BLaER1 treated with 17β-estradiol and CSF1 and Interleukin-3, amounts not matched to agents 10 nM and 100 nM (cell line): ENCODE measurements at regions not wholly inside any gene's neighbourhood (a gene's known extent, or its start where the extent isn't known, plus 50 kb on each side); places are given as distances from the start of the nearest gene placed in this dataset.

Source experiments
- H3K27ac ChIP-seq, 11 experiments: shearing (Covaris generic); formaldehyde crosslinking; 2 replicates each; pipeline ENCODE4 v1.8.1; 2022
- H3K27me3 ChIP-seq, 11 experiments: shearing (Covaris generic); formaldehyde crosslinking; 2 replicates each; pipeline ENCODE4 v1.8.1; 2022
- H3K36me3 ChIP-seq, 11 experiments: shearing (Covaris generic); formaldehyde crosslinking; 2 replicates each; pipeline ENCODE4 v1.8.1; 2022
- H3K4me1 ChIP-seq, 10 experiments: shearing (Covaris generic); formaldehyde crosslinking; 2 replicates each; pipeline ENCODE4 v1.8.1; 2022
- H3K4me2 ChIP-seq, 11 experiments: shearing (Covaris generic); formaldehyde crosslinking; 2 replicates each; pipeline ENCODE4 v1.8.1; 2022
- H3K4me3 ChIP-seq, 10 experiments: shearing (Covaris generic); formaldehyde crosslinking; 2 replicates each; pipeline ENCODE4 v1.8.1; 2022
- H3K9ac ChIP-seq, 11 experiments: shearing (Covaris generic); formaldehyde crosslinking; 2 replicates each; pipeline ENCODE4 v1.8.1; 2022
- H3K9me3 ChIP-seq, 11 experiments: shearing (Covaris generic); formaldehyde crosslinking; replicated peaks in 1 of 11; 2 replicates each; pipeline ENCODE4 v1.8.1; 2022
- H4K20me1 ChIP-seq, 11 experiments: shearing (Covaris generic); formaldehyde crosslinking; 2 replicates each; pipeline ENCODE4 v1.8.1; 2022
- Cebpa-rat ChIP-seq, 11 experiments: shearing (Covaris generic); IDR thresholded peaks; 2 replicates each; pipeline ENCODE4 v1.8.1; 2022

GRCh38 chr12:61011767-61012423 is 1248.3 kb upstream of the USP15 start:
- Histone ChIP-seq H3K27me3 (no peaks in the 10 kb centered on the region), H3K9ac (no peak overlapping the region), H4K20me1 (no peaks in the 10 kb centered on the region), H3K4me2 (peak overlapping the region in 2 of 11 experiments; percentile 2 to 35; a peak in 2 of 22 replicates), H3K9me3 (no peaks in the 10 kb centered on the region), H3K36me3 (no peaks in the 10 kb centered on the region), H3K27ac (no peak overlapping the region), H3K4me1 (peaks cover 0 to 14% (median 0%) of the 10 kb centered on the region in 10 experiments; a peak in 3 of 20 replicates), H3K4me3 (no peak overlapping the region)
- TF ChIP-seq Cebpa-rat (IDR thresholded peaks at IDR 0.05) = no peak

- H3K36me3 ChIP-seq = no peaks in the 10 kb centered on the region
- peaks cover 3 to 8% (median 6%) of the 10 kb centered on the region in 11 experiments; a peak in 20 of 22 replicates for H3K9me3 ChIP-seq
- peaks cover 0 to 22% (median 0%) of the 10 kb centered on the region in 10 experiments; a peak in 4 of 20 replicates for H3K4me1 ChIP-seq
- no peak overlapping the region for H3K4me3 ChIP-seq
- no peaks in the 10 kb centered on the region for H3K27me3 ChIP-seq
- no peak overlapping the region for H3K27ac ChIP-seq
- H4K20me1 ChIP-seq = no peaks in the 10 kb centered on the region
- peak overlapping the region in 2 of 11 experiments; percentile 19 to 38; a peak in 2 of 22 replicates for H3K4me2 ChIP-seq
- TF ChIP-seq Cebpa-rat (IDR thresholded peaks at IDR 0.05) = no peak
- H3K9ac ChIP-seq = no peak overlapping the region
These were observed 1241.6 kb upstream of the USP15 start for GRCh38 chr12:61018571-61018970.

GRCh38 chr12:61023231-61023630 is 1237.0 kb upstream of the USP15 start:
- Histone ChIP-seq H3K4me3 (no peak overlapping the region), H3K27ac (no peak overlapping the region), H3K4me1 (peaks cover 0 to 21% (median 0%) of the 10 kb centered on the region in 10 experiments; a peak in 4 of 20 replicates), H3K4me2 (no peak overlapping the region), H3K9me3 (peaks cover 3 to 24% (median 16%) of the 10 kb centered on the region in 11 experiments; a peak in 20 of 22 replicates), H3K9ac (no peak overlapping the region), H4K20me1 (no peaks in the 10 kb centered on the region), H3K36me3 (no peaks in the 10 kb centered on the region), H3K27me3 (no peaks in the 10 kb centered on the region)
- no peak for TF ChIP-seq Cebpa-rat (IDR thresholded peaks at IDR 0.05)

- H3K36me3 ChIP-seq = no peaks in the 10 kb centered on the region
- H3K4me3 ChIP-seq = no peak overlapping the region
- H3K4me1 ChIP-seq = no peaks in the 10 kb centered on the region
- no peak overlapping the region for H3K27ac ChIP-seq
- H3K4me2 ChIP-seq = no peak overlapping the region
- H4K20me1 ChIP-seq = no peaks in the 10 kb centered on the region
- no peaks in the 10 kb centered on the region for H3K27me3 ChIP-seq
- peaks cover 0 to 17% (median under 1%) of the 10 kb centered on the region in 11 experiments; a peak in 7 of 22 replicates for H3K9me3 ChIP-seq
- no peak for TF ChIP-seq Cebpa-rat (IDR thresholded peaks at IDR 0.05)
- H3K9ac ChIP-seq = no peak overlapping the region
These were observed 1230.7 kb upstream of the USP15 start for GRCh38 chr12:61029516-61029915.

- no peak overlapping the region for H3K27ac ChIP-seq
These were observed 1222.4 kb upstream of the USP15 start for GRCh38 chr12:61037792-61038191.

GRCh38 chr12:61043838-61044237 is 1216.4 kb upstream of the USP15 start:
- Histone ChIP-seq H3K4me1 (peaks cover 0 to 8% (median 0%) of the 10 kb centered on the region in 10 experiments; a peak in 2 of 20 replicates), H3K4me2 (no peak overlapping the region), H3K9ac (no peak overlapping the region), H3K4me3 (no peak overlapping the region), H3K27me3 (no peaks in the 10 kb centered on the region), H3K9me3 (no peaks in the 10 kb centered on the region), H4K20me1 (no peaks in the 10 kb centered on the region), H3K27ac (no peak overlapping the region), H3K36me3 (no peaks in the 10 kb centered on the region)
- TF ChIP-seq Cebpa-rat (IDR thresholded peaks at IDR 0.05) = no peak

More at GRCh38 chr12:61037792-61038191, 1222.4 kb upstream of the USP15 start:
- H3K9me3 ChIP-seq = no peaks in the 10 kb centered on the region
- H3K27me3 ChIP-seq = no peaks in the 10 kb centered on the region
- H3K4me3 ChIP-seq = no peak overlapping the region
- no peaks in the 10 kb centered on the region for H3K36me3 ChIP-seq
- H4K20me1 ChIP-seq = no peaks in the 10 kb centered on the region
- no peak for TF ChIP-seq Cebpa-rat (IDR thresholded peaks at IDR 0.05)
- no peak overlapping the region for H3K4me2 ChIP-seq
- no peak overlapping the region for H3K9ac ChIP-seq
- peaks cover 0 to 8% (median 0%) of the 10 kb centered on the region in 10 experiments; a peak in 2 of 20 replicates for H3K4me1 ChIP-seq

GRCh38 chr12:61044766-61045165 is 1215.4 kb upstream of the USP15 start:
- H3K4me1 ChIP-seq = peaks cover 0 to 8% (median 0%) of the 10 kb centered on the region in 10 experiments; a peak in 2 of 20 replicates
- H3K27me3 ChIP-seq = no peaks in the 10 kb centered on the region
- no peak for TF ChIP-seq Cebpa-rat (IDR thresholded peaks at IDR 0.05)
- no peaks in the 10 kb centered on the region for H4K20me1 ChIP-seq
- H3K36me3 ChIP-seq = no peaks in the 10 kb centered on the region
- no peak overlapping the region for H3K27ac ChIP-seq
- H3K4me2 ChIP-seq = no peak overlapping the region
- no peaks in the 10 kb centered on the region for H3K9me3 ChIP-seq
- H3K4me3 ChIP-seq = no peak overlapping the region
- H3K9ac ChIP-seq = no peak overlapping the region

GRCh38 chr12:61070640-61071414 is 1189.4 kb upstream of the USP15 start:
- Histone ChIP-seq H3K4me1 (no peaks in the 10 kb centered on the region), H3K36me3 (no peaks in the 10 kb centered on the region), H3K27ac (no peak overlapping the region), H3K9me3 (no peaks in the 10 kb centered on the region), H3K27me3 (no peaks in the 10 kb centered on the region), H3K4me3 (no peak overlapping the region), H3K4me2 (no peak overlapping the region), H4K20me1 (no peaks in the 10 kb centered on the region), H3K9ac (no peak overlapping the region)
- no peak for TF ChIP-seq Cebpa-rat (IDR thresholded peaks at IDR 0.05)

GRCh38 chr12:61072717-61073116 is 1187.5 kb upstream of the USP15 start:
- Histone ChIP-seq H3K27ac (no peak overlapping the region), H3K4me1 (no peaks in the 10 kb centered on the region), H3K36me3 (no peaks in the 10 kb centered on the region), H3K9me3 (no peaks in the 10 kb centered on the region), H3K27me3 (no peaks in the 10 kb centered on the region), H3K4me3 (no peak overlapping the region), H4K20me1 (no peaks in the 10 kb centered on the region), H3K9ac (no peak overlapping the region), H3K4me2 (no peak overlapping the region)
- no peak for TF ChIP-seq Cebpa-rat (IDR thresholded peaks at IDR 0.05)
